ENCODE measurements at regions not wholly inside any gene's neighbourhood (a gene's known extent, or its start where the extent isn't known, plus 50 kb on each side); places are given as distances from the start of the nearest gene placed in this dataset.

DNA sequence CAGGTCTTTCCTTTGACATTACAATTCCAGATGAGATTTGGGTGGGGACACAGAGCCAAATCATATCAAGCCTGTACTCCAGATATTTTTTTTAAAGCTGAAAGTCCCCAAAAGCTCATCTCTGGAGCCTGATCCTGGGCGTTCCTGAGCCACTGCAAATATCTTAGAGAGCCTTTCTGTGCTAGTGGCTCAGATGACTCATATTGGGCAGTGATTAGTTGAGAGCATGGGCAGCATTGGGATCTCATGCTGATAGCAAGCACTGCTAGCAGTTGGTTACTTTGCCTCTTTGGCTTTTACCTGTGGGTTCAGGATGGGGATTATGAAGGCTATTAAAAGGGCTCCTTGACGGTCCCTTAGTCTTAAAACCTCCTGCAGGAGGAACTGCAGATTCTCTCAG is 51.4 kb upstream of the SCRG1 start:
- TF ChIP-seq EZH2phosphoT487 (IDR thresholded peaks at IDR 0.05) (no peak), EZH2 (IDR thresholded peaks at IDR 0.05) (no peak)

All from neural progenitor cell (in vitro differentiated cells).